ENCODE measurements at regions not wholly inside any gene's neighbourhood (a gene's known extent, or its start where the extent isn't known, plus 50 kb on each side); places are given as distances from the start of the nearest gene placed in this dataset.
A peak's percentile ranks its signal among the peaks of the same experiment; 100 is the strongest.

GRCh38 chr11:8786933-8787332 lies 104.3 kb downstream of the RPL27A start:
- H3K27ac ChIP-seq = no peak overlapping the region

GRCh38 chr11:8787372-8787771 lies 104.8 kb downstream of the RPL27A start:
- H3K4me1 ChIP-seq = peaks cover 4% of the 10 kb centered on the region
- no peaks in the 10 kb centered on the region for H3K27me3 ChIP-seq (ENCODE audit: insufficient read depth in 3 of 3, low read length in 2 of 3)
- H3K4me3 ChIP-seq = no peak overlapping the region
- H3K27ac ChIP-seq = no peak overlapping the region
- H3K9me3 ChIP-seq = no peaks in the 10 kb centered on the region
- 34 to 47% (median 38%) methylated on average over 7 of the region's 7 CpGs for WGBS, 3 donors
- TF ChIP-seq CTCF (IDR thresholded peaks at IDR 0.05) = no peak
- intact Hi-C loops (cut with DNase I) = no loop called here
- ATAC-seq (peak in 3 of 4 donors; percentile 43 to 48 (median 44)), DNase-seq (no peak)
- H3K36me3 ChIP-seq (ENCODE audit: insufficient read depth in 1 of 2, low read depth in 1 of 2) = no peaks in the 10 kb centered on the region

More at GRCh38 chr11:8786933-8787332, 104.3 kb downstream of the RPL27A start:
- Histone ChIP-seq H3K4me1 (peaks cover 4% of the 10 kb centered on the region), H3K9me3 (no peaks in the 10 kb centered on the region), H3K36me3 (ENCODE audit: insufficient read depth in 1 of 2, low read depth in 1 of 2) (no peaks in the 10 kb centered on the region), H3K4me3 (no peak overlapping the region), H3K27me3 (ENCODE audit: insufficient read depth in 3 of 3, low read length in 2 of 3) (no peaks in the 10 kb centered on the region)
- intact Hi-C loops (cut with DNase I) = no loop called here
- TF ChIP-seq CTCF (IDR thresholded peaks at IDR 0.05) = peak; percentile 11
- WGBS, 3 donors = 76 to 82% (median 77%) methylated on average over 1 of the region's 1 CpG
- DNase-seq (no peak), ATAC-seq (peak in 3 of 4 donors; percentile 47 to 68 (median 59))

- DNase-seq = no peak
- Histone ChIP-seq H3K27ac (no peak overlapping the region), H3K4me3 (no peak overlapping the region), H3K27me3 (ENCODE audit: insufficient read depth in 3 of 3, low read length in 2 of 3) (no peaks in the 10 kb centered on the region), H3K9me3 (no peaks in the 10 kb centered on the region), H3K36me3 (ENCODE audit: insufficient read depth in 1 of 2, low read depth in 1 of 2) (no peaks in the 10 kb centered on the region), H3K4me1 (peaks cover 4% of the 10 kb centered on the region)
- TF ChIP-seq CTCF (IDR thresholded peaks at IDR 0.05) = no peak
- ATAC-seq = no peak
- intact Hi-C loops (cut with DNase I) = no loop called here
- 94 to 100% (median 95%) methylated on average over 2 of the region's 2 CpGs for WGBS, 3 donors
Observed at GRCh38 chr11:8788616-8789015, 106.0 kb downstream of the RPL27A start.

- H3K4me1 ChIP-seq = peaks cover 8% of the 10 kb centered on the region
- ATAC-seq (no peak), DNase-seq (no peak)
- TF ChIP-seq CTCF (IDR thresholded peaks at IDR 0.05) = no peak
- no peak overlapping the region for H3K4me3 ChIP-seq
- no peaks in the 10 kb centered on the region for H3K36me3 ChIP-seq (ENCODE audit: insufficient read depth in 1 of 2, low read depth in 1 of 2)
- H3K27ac ChIP-seq = no peak overlapping the region
- H3K9me3 ChIP-seq = no peaks in the 10 kb centered on the region
- 46 to 58% (median 56%) methylated on average over 2 of the region's 2 CpGs for WGBS, 3 donors
- intact Hi-C loops (cut with DNase I) = no loop called here
- no peaks in the 10 kb centered on the region for H3K27me3 ChIP-seq (ENCODE audit: insufficient read depth in 3 of 3, low read length in 2 of 3)
Observed at GRCh38 chr11:8789864-8790263, 107.3 kb downstream of the RPL27A start.

GRCh38 chr11:8790968-8791367 lies 108.4 kb downstream of the RPL27A start:
- Histone ChIP-seq H3K9me3 (no peaks in the 10 kb centered on the region), H3K4me3 (no peak overlapping the region), H3K4me1 (peaks cover 9% of the 10 kb centered on the region), H3K36me3 (ENCODE audit: insufficient read depth in 1 of 2, low read depth in 1 of 2) (no peaks in the 10 kb centered on the region), H3K27ac (no peak overlapping the region), H3K27me3 (ENCODE audit: insufficient read depth in 3 of 3, low read length in 2 of 3) (no peaks in the 10 kb centered on the region)
- WGBS, 3 donors = 92 to 95% (median 93%) methylated on average over 2 of the region's 2 CpGs
- no peak for DNase-seq
- no peak for ATAC-seq
- no peak for TF ChIP-seq CTCF (IDR thresholded peaks at IDR 0.05)
- intact Hi-C loops (cut with DNase I) = no loop called here

Measured in psoas muscle (tissue), 7 donors.